GM13977 (cell line): ENCODE measurements at regions not wholly inside any gene's neighbourhood (a gene's known extent, or its start where the extent isn't known, plus 50 kb on each side); places are given as distances from the start of the nearest gene placed in this dataset.

ENCODE experiments used
- DNase-seq: peaks from one replicate; pipeline ENCODE4 v3.0.0; 2012; ENCODE audit warnings: low spot score
- in situ Hi-C: fragments of 300-500 bp; cut with MboI; formaldehyde crosslinking; loops from one replicate; pipeline ENCODE4 v1.12.0; 2022; ENCODE audit warnings: low sequenced_read_pairs, low pct_unique_long_range_greater_than_20kb, mixed read lengths, inconsistent platforms; ENCODE audit not compliant: unreplicated experiment
- TF ChIP-seq, protein P1 (sequence below): IDR thresholded peaks from 2 replicates; pipeline ENCODE4 v1.5.1; 2012; ENCODE audit warnings: mild to moderate bottlenecking, control low read depth; ENCODE audit not compliant: insufficient read depth; ENCODE audit errors: extremely low read depth, missing control alignments

GRCh38 chr1:187883356-187883755 lies 1054.6 kb downstream of the PLA2G4A start:
- TF ChIP-seq, protein P1, sequence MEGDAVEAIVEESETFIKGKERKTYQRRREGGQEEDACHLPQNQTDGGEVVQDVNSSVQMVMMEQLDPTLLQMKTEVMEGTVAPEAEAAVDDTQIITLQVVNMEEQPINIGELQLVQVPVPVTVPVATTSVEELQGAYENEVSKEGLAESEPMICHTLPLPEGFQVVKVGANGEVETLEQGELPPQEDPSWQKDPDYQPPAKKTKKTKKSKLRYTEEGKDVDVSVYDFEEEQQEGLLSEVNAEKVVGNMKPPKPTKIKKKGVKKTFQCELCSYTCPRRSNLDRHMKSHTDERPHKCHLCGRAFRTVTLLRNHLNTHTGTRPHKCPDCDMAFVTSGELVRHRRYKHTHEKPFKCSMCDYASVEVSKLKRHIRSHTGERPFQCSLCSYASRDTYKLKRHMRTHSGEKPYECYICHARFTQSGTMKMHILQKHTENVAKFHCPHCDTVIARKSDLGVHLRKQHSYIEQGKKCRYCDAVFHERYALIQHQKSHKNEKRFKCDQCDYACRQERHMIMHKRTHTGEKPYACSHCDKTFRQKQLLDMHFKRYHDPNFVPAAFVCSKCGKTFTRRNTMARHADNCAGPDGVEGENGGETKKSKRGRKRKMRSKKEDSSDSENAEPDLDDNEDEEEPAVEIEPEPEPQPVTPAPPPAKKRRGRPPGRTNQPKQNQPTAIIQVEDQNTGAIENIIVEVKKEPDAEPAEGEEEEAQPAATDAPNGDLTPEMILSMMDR: no peak
- DNase-seq: no peak

DNA sequence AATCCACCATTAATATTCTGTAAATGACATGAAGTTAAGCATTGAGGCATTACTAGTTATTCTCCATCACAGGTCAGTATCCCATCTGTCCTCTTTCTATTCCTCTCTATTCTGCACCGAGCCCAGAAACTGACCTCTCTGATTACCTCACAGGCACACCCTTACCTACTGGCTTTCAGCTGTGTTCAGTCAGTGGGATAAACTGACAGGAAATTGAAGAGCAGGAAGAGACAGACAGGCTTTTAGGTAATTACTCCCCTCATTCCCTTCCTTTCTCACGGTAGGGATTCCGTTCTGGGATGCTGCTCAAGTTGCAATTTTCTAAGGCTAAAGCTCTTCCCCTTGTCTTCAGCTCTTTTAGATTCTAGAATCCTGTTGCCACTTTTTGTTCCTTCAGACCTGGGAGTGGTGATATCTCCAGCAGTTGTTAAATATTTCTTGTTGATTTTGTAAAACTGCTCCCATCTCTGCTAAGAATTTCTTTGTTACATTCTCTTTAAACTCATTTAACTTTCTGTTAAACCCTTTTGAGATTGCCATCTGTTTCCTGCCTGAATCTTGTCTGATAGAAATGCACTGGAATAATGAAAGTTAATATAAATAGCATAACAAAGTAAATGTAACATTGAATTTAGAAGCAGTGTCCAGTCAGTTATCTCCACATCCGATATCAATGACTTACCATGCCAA lies 1063.4 kb downstream of the PLA2G4A start:
- in situ Hi-C loops: no loop called here
- no peak for DNase-seq
- TF ChIP-seq, protein P1: no peak

More at GRCh38 chr1:187883356-187883755, 1054.6 kb downstream of the PLA2G4A start:
- in situ Hi-C loops: no loop called here

DNA sequence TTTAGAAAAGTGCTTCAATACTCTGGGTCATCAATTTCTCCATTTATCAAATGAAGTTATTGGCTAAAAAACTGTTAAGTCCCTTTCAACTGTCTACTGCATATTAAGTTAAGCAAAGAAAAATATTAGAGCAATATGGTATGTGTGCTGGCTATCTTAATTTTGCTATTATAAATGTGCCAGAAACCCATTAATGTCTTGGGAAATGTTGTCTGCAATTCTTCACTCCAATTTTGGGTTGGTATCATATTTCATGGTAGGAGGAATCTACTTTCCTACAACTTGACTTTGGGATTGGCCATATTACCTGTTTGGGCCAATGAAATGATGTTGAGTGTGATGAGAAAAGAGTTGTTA lies 1063.9 kb downstream of the PLA2G4A start:
- DNase-seq: no peak
- TF ChIP-seq, protein P1: no peak
- in situ Hi-C loops: no loop called here

DNA sequence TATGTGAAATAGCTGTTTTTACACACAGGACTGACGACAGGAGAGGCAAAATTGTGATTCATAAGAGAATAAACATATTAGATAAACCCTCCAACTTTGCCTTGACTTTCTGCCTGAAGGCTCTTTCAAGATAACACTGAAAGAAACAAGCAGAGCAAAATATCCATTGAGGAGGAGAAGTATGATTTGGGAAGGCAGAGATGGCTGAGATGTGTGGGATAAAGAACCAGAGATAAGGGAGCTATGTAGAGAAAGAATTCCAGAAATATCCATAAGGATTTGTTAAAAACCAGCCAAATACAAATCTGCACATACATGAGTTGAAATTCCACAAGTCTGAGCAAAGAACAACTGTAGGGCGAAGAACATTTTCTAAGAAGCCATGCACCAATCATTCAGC lies 1064.7 kb downstream of the PLA2G4A start:
- in situ Hi-C loops: no loop called here
- TF ChIP-seq, protein P1: no peak

DNA sequence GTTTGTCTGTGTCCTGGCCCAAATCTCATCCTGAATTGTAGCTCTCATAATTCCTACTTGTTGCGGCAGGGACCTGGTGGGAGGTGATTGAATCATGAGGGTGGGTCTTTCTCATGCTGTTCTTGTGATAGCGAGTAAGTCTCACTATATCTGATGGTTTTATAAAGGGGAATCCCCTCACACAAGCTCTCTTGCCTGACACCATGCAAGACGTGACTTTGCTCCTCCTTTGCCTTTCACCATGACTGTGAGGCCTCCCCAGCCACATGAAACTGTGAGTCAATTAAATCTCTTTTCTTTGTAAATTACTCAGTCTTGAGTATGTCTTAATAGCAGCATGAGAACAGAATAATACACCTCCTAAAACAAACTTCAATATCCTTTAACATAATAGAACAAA lies 1065.6 kb downstream of the PLA2G4A start:
- in situ Hi-C loops: no loop called here
- TF ChIP-seq, protein P1: no peak
- DNase-seq: no peak

More for the DNA sequence above, 1064.7 kb downstream of the PLA2G4A start:
- no peak for DNase-seq

- TF ChIP-seq, protein P1: no peak
- DNase-seq: no peak
- in situ Hi-C loops: no loop called here
Observed at GRCh38 chr1:187903223-187903622, 1074.5 kb downstream of the PLA2G4A start.
